HG03108 (cell line): ENCODE measurements at regions not wholly inside any gene's neighbourhood (a gene's known extent, or its start where the extent isn't known, plus 50 kb on each side); places are given as distances from the start of the nearest gene placed in this dataset.
"Not testable (repeated sequence)": the region's sequence is repeated elsewhere in the genome, so short reads cannot be mapped to it uniquely, and the experiment has no call there.

Experiments used
- ATAC-seq: cut with Tn5 transposase; IDR thresholded peaks from one replicate; pipeline ENCODE4 v1.9.1; 2021; ENCODE audit warnings: moderate library complexity; ENCODE audit not compliant: unreplicated experiment

GRCh38 chr11:96882622-96883021 is 492.8 kb downstream of the JRKL start:
- not testable (repeated sequence) for ATAC-seq

- ATAC-seq, result no peak
Observed at GRCh38 chr11:96885405-96885804, 495.6 kb downstream of the JRKL start.

GRCh38 chr11:96885912-96886311 is 496.1 kb downstream of the JRKL start:
- ATAC-seq, result no peak

- no peak for ATAC-seq
Observed at GRCh38 chr11:96893988-96894387, 504.2 kb downstream of the JRKL start.

- ATAC-seq, result no peak
Observed at GRCh38 chr11:96894587-96894986, 504.8 kb downstream of the JRKL start.

GRCh38 chr11:96899971-96900370 is 510.2 kb downstream of the JRKL start:
- no peak for ATAC-seq

GRCh38 chr11:96905143-96905542 is 515.3 kb downstream of the JRKL start:
- no peak for ATAC-seq

- no peak for ATAC-seq
Observed at GRCh38 chr11:96905663-96906062, 515.9 kb downstream of the JRKL start.

- no peak for ATAC-seq
Observed at GRCh38 chr11:96906476-96906875, 516.7 kb downstream of the JRKL start.

- no peak for ATAC-seq
Observed at GRCh38 chr11:96925862-96926261, 536.0 kb downstream of the JRKL start.

GRCh38 chr11:96940227-96940626 is 550.4 kb downstream of the JRKL start:
- no peak for ATAC-seq

- ATAC-seq, result no peak
Observed at GRCh38 chr11:96942855-96943254, 553.0 kb downstream of the JRKL start.

- ATAC-seq, result no peak
Observed at GRCh38 chr11:96943970-96944369, 554.2 kb downstream of the JRKL start.

GRCh38 chr11:96948066-96948465 is 558.3 kb downstream of the JRKL start:
- ATAC-seq, result no peak

GRCh38 chr11:96949464-96949863 is 559.7 kb downstream of the JRKL start:
- no peak for ATAC-seq

- ATAC-seq, result no peak
Observed at GRCh38 chr11:96954587-96955242, 564.9 kb downstream of the JRKL start.

- ATAC-seq, result no peak
Observed at GRCh38 chr11:96960476-96960875, 570.7 kb downstream of the JRKL start.

- ATAC-seq, result no peak
Observed at GRCh38 chr11:96960926-96961325, 571.1 kb downstream of the JRKL start.

- no peak for ATAC-seq
Observed at GRCh38 chr11:96961931-96962330, 572.1 kb downstream of the JRKL start.

- ATAC-seq, result no peak
Observed at GRCh38 chr11:96963375-96963774, 573.6 kb downstream of the JRKL start.

- no peak for ATAC-seq
Observed at GRCh38 chr11:96964661-96965060, 574.8 kb downstream of the JRKL start.

GRCh38 chr11:96967616-96968015 is 577.8 kb downstream of the JRKL start:
- ATAC-seq, result no peak

- no peak for ATAC-seq
Observed at GRCh38 chr11:96969251-96969650, 579.4 kb downstream of the JRKL start.
